ENCODE measurements at regions not wholly inside any gene's neighbourhood (a gene's known extent, or its start where the extent isn't known, plus 50 kb on each side); places are given as distances from the start of the nearest gene placed in this dataset.

DNA sequence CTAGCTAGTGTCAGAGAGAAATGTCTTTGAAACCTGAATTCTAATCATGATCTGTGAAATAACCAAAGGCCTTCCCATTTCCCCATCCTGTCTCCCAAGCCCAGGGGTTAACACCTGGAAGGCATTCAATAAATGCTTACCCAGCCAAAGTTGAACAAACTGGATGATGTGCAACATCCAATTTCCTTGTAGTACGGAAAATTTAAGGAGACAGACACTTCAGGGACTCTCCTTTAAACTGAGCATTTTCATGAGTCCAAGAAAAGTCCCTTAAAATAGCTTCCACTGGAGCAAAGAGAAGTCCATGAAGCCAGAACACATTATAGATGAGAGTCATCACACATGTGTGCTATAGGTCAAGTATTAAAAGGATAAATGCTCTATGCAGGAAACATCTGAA, 271.2 kb downstream of the RAB28 start:
- in situ Hi-C loops (cut with HindIII; ENCODE audit: low pct_ligation_motif_present, low sequenced_read_pairs) = no loop called here
- no peak for DNase-seq
- H3K36me3 ChIP-seq (replicated peaks) = no peaks in the 10 kb centered on the region
- H3K27ac ChIP-seq = no peak overlapping the region
- TF ChIP-seq, protein P1, sequence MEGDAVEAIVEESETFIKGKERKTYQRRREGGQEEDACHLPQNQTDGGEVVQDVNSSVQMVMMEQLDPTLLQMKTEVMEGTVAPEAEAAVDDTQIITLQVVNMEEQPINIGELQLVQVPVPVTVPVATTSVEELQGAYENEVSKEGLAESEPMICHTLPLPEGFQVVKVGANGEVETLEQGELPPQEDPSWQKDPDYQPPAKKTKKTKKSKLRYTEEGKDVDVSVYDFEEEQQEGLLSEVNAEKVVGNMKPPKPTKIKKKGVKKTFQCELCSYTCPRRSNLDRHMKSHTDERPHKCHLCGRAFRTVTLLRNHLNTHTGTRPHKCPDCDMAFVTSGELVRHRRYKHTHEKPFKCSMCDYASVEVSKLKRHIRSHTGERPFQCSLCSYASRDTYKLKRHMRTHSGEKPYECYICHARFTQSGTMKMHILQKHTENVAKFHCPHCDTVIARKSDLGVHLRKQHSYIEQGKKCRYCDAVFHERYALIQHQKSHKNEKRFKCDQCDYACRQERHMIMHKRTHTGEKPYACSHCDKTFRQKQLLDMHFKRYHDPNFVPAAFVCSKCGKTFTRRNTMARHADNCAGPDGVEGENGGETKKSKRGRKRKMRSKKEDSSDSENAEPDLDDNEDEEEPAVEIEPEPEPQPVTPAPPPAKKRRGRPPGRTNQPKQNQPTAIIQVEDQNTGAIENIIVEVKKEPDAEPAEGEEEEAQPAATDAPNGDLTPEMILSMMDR (IDR thresholded peaks at IDR 0.05; ENCODE audit: low read depth, low read length, missing control alignments) = no peak
- H3K4me3 ChIP-seq (ENCODE audit: low read depth, low read length) = no peak overlapping the region
- no peaks in the 10 kb centered on the region for H3K27me3 ChIP-seq (replicated peaks)

DNA sequence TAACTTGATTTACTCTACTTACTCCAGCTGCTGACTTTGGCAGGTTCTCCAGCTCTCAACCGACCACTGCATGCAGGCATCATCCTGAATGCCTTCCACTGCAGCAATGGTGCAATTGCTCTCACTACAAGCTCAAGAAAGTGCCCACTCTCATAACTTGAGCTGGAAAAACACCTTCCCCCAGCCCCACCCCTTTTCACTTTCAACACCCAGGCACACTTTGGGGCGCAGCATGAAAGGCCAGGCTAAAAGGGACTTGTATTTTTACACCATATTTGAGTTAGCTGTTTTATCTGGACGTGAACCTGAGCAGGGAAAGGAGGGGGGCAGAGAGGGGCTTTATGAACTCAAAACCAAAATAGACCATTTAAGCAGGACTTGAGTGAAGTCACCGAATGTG, 274.5 kb downstream of the RAB28 start:
- Histone ChIP-seq H3K4me3 (ENCODE audit: low read depth, low read length) (no peak overlapping the region), H3K27ac (no peak overlapping the region), H3K27me3 (replicated peaks) (no peaks in the 10 kb centered on the region), H3K36me3 (replicated peaks) (no peaks in the 10 kb centered on the region)
- TF ChIP-seq, protein P1 (IDR thresholded peaks at IDR 0.05; ENCODE audit: low read depth, low read length, missing control alignments) = no peak
- in situ Hi-C loops (cut with HindIII; ENCODE audit: low pct_ligation_motif_present, low sequenced_read_pairs) = no loop called here
- no peak for DNase-seq

DNA sequence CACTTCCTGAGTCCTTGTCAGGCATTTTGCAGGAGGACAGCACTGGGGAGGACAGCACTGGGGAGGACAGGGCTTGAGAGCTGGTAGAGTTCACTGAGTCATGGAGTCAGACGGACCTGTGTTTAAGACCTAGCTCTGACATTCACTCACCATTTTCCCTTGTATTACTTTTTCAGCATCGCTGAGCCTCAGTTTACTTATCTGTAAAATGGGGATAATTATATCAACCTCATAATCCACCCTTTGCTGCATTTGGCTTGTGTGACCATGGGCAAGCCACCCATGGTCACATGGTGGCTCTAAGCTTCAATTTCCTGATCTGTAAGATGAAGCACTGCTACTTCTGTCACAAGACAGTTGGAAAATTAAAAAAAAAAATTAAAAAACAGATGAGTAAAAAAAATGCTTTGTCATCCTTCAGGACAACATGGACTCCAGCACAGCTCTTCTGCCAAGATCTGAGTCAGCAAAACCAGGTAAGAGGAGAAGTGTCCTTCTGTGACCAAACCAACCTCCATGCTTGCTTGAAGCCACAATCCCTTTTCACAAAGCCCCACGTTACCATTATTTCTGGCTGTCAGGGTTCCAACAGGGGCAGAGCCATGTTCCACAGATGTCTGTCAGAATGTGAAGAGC, 275.5 kb downstream of the RAB28 start:
- in situ Hi-C loops (cut with HindIII; ENCODE audit: low pct_ligation_motif_present, low sequenced_read_pairs) = no loop called here
- TF ChIP-seq, protein P1 (IDR thresholded peaks at IDR 0.05; ENCODE audit: low read depth, low read length, missing control alignments) = no peak
- Histone ChIP-seq H3K27ac (no peak overlapping the region), H3K4me3 (ENCODE audit: low read depth, low read length) (no peak overlapping the region), H3K36me3 (replicated peaks) (no peaks in the 10 kb centered on the region), H3K27me3 (replicated peaks) (no peaks in the 10 kb centered on the region)
- DNase-seq = no peak

DNA sequence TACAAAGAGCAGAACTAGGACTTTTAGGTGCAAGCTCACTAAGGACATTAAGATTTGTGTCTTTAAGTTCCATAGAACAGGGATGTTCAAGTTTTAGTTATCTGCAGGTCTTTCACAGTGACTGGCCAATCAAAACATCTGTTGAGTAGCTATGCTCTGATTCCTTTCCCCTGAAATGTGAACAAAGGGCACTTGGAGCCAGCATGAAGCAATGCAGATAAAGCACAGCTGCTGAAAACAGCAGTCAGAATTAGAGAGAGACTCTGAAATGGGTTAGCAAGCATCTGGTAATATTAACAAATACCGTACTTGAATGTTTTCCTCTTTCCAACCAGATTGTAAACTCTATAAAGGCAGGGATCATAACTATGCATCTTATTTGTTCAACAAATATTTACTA, 276.9 kb downstream of the RAB28 start:
- no peak overlapping the region for H3K4me3 ChIP-seq (ENCODE audit: low read depth, low read length)
- no peaks in the 10 kb centered on the region for H3K27me3 ChIP-seq (replicated peaks)
- H3K36me3 ChIP-seq (replicated peaks) = no peaks in the 10 kb centered on the region
- in situ Hi-C loops (cut with HindIII; ENCODE audit: low pct_ligation_motif_present, low sequenced_read_pairs) = no loop called here
- H3K27ac ChIP-seq = no peak overlapping the region
- no peak for DNase-seq
- TF ChIP-seq, protein P1 (IDR thresholded peaks at IDR 0.05; ENCODE audit: low read depth, low read length, missing control alignments) = no peak

DNA sequence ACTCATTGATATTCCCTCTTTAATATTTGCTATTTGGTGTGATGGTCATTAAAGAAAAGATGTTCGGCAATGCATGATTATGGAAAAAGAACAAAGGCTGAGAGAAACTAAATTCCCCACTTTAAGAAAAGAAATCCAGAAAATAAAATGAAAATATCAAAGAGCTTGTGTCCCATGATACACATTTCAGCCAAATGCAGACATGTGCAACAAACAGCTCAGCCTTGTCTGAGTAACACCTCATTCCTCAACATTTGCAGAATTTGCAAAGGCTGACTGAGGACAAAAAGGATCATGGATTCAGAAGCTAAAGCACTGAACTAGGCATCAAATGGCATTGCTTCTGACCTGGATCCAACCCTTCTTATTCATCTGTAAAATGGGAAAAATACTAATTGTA, 281.0 kb downstream of the RAB28 start:
- TF ChIP-seq, protein P1 (IDR thresholded peaks at IDR 0.05; ENCODE audit: low read depth, low read length, missing control alignments) = no peak
- in situ Hi-C loops (cut with HindIII; ENCODE audit: low pct_ligation_motif_present, low sequenced_read_pairs) = no loop called here
- H3K4me3 ChIP-seq (ENCODE audit: low read depth, low read length) = no peak overlapping the region
- no peak overlapping the region for H3K27ac ChIP-seq
- no peaks in the 10 kb centered on the region for H3K27me3 ChIP-seq (replicated peaks)
- DNase-seq = no peak
- H3K36me3 ChIP-seq (replicated peaks) = no peaks in the 10 kb centered on the region

DNA sequence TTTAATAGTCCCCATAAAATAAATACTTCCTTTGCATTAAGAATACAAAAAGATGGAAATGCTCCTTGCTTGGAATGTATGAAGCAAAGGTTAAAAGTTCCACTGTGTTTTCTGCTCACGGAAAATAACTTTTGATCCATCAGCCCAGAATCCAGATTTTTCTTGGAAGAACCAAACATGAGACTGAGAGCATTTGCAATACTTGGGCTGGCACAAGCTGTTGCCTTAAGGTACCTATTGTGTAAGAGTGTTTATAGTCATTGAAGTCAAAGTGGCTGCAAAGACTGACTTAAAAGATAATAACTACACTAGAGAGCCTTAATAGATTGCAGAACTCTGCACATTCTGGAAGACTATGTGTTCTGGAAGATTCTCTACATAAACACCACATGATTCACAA, 281.4 kb downstream of the RAB28 start:
- Histone ChIP-seq H3K27ac (no peak overlapping the region), H3K27me3 (replicated peaks) (no peaks in the 10 kb centered on the region), H3K4me3 (ENCODE audit: low read depth, low read length) (no peak overlapping the region), H3K36me3 (replicated peaks) (no peaks in the 10 kb centered on the region)
- TF ChIP-seq, protein P1 (IDR thresholded peaks at IDR 0.05; ENCODE audit: low read depth, low read length, missing control alignments) = no peak
- no peak for DNase-seq
- in situ Hi-C loops (cut with HindIII; ENCODE audit: low pct_ligation_motif_present, low sequenced_read_pairs) = no loop called here
